SIG-M5 treated with dmso at 0.1 percent for 504 hours (cell line): ENCODE measurements at regions not wholly inside any gene's neighbourhood (a gene's known extent, or its start where the extent isn't known, plus 50 kb on each side); places are given as distances from the start of the nearest gene placed in this dataset.

Source experiments
- DNase-seq: peaks from one replicate; lab custom pipeline; 2025; ENCODE audit not compliant: unreplicated experiment; lab: John Stamatoyannopoulos, UW

DNA sequence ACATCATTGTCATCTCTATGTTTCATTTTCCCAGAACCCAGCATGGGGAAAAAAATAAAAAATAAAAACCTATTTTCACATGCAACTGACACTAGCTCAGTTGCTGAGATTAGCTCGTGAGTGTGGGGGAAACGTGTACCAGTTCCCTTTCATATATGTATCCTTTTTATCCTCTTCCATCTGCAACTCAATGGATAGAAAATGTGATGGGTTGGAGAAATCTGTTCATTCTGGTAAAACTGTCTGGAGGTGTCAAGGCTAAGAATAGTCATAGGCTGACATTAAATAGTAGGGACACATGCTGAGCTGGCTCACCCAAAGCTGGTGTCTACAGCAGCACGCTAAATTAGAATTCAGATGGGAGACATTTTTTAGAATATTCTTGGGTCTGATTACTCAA lies 519.3 kb downstream of the ELAVL2 start:
- DNase-seq, result no peak

GRCh38 chr9:23307731-23308513 lies 518.1 kb downstream of the ELAVL2 start:
- no peak for DNase-seq

DNA sequence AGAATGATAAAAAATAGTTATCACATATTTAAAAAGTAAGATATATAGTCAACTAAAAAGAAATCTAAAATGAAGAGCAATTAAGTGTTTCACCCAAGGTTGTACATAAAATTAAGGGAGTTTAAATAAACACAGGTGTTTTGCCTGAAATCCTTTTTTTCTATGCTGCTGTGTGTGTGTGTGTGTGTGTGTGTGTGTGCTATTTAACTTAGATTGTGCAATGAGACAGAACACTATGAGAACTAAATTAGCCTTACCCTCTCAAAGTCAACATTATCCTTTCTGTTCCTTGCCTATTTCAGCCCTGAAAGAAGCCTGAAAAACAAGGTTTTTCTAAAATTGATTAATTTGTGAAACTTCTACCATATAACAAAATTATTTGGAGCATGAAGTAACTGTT lies 516.2 kb downstream of the ELAVL2 start:
- DNase-seq, result no peak

DNA sequence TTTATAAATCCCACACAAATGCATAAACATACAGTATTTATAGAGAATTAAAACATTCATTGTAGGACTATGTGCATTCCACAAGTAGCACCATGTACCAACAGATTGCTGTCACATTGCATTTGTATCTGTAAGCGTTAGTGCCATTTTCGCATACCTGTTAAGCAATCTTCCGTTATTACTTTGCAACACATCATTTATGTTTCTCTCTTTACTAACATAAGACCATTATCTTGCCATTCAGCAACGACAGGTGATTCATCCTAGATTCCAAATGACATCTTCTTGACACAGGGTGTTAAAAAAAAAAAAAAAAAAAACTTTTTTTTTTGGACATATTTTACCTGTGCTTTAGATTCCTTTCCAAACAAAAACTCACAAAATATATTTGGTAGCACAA lies 511.8 kb downstream of the ELAVL2 start:
- no peak for DNase-seq

- no peak for DNase-seq
These were observed 506.9 kb downstream of the ELAVL2 start for GRCh38 chr9:23319092-23319491.

DNA sequence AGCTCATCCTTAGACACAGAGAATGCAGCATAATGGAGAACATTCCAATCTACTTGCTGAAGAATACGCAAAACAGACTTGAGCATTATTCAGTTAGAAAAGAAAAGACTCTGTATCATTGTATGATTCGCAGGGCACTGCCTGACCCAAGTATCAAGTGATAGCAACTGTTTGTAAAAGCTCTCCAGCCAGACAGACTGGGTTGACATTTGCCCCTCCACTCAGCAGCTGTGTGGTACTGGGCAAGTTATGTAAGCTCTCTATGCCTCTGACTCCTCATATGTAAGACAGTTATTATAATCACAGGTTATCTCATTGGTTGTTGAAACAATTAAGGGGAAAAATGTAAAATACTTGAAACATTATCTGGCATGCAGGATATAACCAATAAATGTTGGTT lies 505.0 kb downstream of the ELAVL2 start:
- no peak for DNase-seq

GRCh38 chr9:23322392-23322791 lies 503.6 kb downstream of the ELAVL2 start:
- no peak for DNase-seq

DNA sequence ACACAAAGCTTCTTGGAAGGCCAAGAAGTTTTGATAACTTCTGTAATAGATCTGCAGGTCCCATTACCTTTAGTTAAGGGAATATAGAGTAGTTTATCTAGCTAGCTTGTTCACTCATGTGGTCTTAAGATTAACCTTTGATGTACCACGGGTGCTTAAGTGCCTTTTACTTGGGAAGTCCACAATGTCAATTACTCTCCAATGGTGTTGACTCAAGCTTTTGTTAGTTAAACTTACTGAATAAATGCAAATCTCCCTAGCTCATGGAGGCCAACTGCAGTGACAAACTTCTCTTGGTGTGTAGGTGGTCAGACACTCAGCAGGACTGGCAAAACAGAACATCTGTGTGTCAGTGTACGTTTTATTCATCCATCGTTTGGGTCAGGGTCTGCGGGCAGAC lies 501.5 kb downstream of the ELAVL2 start:
- DNase-seq, result no peak

- DNase-seq, result no peak
These were observed 499.4 kb downstream of the ELAVL2 start for GRCh38 chr9:23326597-23326996.

- DNase-seq, result no peak
These were observed 484.7 kb downstream of the ELAVL2 start for GRCh38 chr9:23341346-23341745.

DNA sequence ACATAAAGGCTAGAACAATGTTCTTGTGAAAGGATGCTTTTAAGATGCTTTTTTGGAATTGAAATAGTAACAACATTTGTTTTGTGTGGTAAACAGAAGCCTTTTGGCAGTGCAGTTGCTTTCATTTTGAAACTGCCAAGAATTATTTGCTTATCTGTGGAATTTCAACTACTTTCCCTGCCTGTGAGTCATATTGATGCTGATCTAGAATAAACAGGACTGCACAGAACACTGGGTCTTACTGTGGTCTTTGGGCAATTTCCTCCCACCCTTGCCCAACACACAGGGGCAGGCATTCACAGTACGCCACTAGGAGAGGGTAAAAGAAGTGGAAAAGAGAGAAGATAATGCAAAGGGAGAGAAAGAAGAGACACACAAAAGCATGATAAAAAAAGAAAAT lies 483.7 kb downstream of the ELAVL2 start:
- DNase-seq, result no peak

GRCh38 chr9:23343226-23343625 lies 482.8 kb downstream of the ELAVL2 start:
- no peak for DNase-seq

- DNase-seq, result no peak
These were observed 464.9 kb downstream of the ELAVL2 start for GRCh38 chr9:23361096-23361495.

- DNase-seq, result no peak
These were observed 453.3 kb downstream of the ELAVL2 start for GRCh38 chr9:23372703-23373102.

GRCh38 chr9:23375511-23375910 lies 450.5 kb downstream of the ELAVL2 start:
- DNase-seq, result no peak

DNA sequence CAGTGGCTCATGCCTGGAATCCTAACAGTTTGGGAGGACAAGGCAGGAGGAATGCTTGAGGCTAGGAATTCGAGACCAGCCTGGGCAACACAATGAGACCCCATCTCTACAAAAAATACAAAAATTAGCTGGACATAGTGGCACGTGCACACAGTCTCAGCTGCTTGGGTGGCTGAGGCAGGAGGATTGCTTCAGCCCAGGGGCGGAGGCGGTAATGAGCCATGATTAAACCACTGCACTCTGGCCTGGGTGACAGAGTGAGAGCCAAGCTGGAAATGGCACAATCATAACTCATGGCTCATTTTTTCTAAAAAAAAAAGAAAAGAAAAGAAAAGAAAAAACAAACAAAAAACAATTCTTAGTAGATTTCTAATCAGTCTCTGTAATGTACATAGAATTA lies 446.2 kb downstream of the ELAVL2 start:
- DNase-seq, result no peak

GRCh38 chr9:23380821-23381220 lies 445.2 kb downstream of the ELAVL2 start:
- no peak for DNase-seq

- no peak for DNase-seq
These were observed 443.6 kb downstream of the ELAVL2 start for GRCh38 chr9:23382418-23382817.

DNA sequence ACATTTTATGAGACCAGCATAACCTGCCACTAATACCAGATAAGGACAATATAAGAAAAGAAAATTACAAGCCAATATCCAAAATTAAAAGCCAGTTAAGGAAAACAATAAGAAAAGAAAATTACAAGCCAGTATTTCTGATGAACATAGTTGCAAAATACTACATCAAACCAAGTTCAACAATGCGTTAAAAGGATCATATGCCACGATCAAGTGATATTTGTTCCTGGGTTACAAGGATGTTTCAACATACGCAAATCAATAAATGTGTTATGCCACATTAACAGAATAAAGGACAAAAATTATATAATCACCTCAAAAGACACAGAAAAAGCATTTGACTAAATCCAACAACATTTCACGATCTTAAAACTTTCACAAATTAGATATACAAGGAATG lies 431.9 kb downstream of the ELAVL2 start:
- no peak for DNase-seq

GRCh38 chr9:23408874-23409273 lies 417.2 kb downstream of the ELAVL2 start:
- no peak for DNase-seq

- DNase-seq, result no peak
These were observed 414.0 kb downstream of the ELAVL2 start for GRCh38 chr9:23412046-23412445.

GRCh38 chr9:23412458-23412857 lies 413.6 kb downstream of the ELAVL2 start:
- DNase-seq, result no peak

- no peak for DNase-seq
These were observed 412.5 kb downstream of the ELAVL2 start for GRCh38 chr9:23413541-23413940.
